GM12874 (cell line): ENCODE measurements at regions not wholly inside any gene's neighbourhood (a gene's known extent, or its start where the extent isn't known, plus 50 kb on each side); places are given as distances from the start of the nearest gene placed in this dataset.

ENCODE experiments used
- CTCF ChIP-seq: IDR thresholded peaks from 2 replicates; pipeline ENCODE4 v1.5.1; 2011; ENCODE audit warnings: low read depth, mild to moderate bottlenecking, control low read depth, low read length, moderate library complexity; ENCODE audit not compliant: insufficient read depth

DNA sequence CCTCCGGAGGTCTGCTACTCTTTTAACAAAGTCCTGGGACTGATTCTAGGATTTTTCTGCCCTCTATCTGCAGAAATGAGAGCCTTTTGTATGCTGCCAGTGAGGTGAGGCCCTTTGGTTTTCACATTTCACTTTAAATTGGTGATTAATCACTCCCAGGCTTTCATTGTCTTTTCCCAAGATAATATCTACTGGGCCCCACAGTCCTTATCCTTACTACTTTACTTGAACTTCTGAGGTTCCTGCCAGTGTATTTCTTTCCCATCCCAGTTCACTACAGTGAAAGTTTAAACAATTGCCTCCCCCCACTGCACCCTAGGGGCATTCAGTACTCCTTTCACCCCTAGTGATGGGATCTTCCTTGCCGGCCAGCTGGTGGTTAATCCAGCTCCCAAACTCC lies 127.4 kb upstream of the INHBA start:
- no peak for TF ChIP-seq CTCF

DNA sequence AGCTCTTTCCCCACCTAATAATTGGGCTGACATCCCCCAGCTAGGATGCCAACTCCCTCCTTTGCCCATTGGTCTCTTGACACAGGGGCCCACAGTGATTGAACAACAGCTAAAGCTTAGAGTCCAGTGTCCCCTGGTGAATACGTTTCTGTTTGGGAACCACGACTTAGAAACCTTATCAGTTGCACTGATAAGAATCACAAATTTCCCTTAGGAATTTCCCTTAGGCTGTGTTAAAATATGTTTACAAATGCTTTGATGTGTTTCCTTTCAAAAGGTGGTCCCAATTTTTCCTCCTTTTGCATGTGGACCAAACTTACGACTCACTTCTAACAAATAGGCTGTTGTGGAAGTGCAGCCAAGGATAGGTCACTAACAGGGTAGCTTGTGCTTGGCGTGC lies 126.0 kb upstream of the INHBA start:
- no peak for TF ChIP-seq CTCF

DNA sequence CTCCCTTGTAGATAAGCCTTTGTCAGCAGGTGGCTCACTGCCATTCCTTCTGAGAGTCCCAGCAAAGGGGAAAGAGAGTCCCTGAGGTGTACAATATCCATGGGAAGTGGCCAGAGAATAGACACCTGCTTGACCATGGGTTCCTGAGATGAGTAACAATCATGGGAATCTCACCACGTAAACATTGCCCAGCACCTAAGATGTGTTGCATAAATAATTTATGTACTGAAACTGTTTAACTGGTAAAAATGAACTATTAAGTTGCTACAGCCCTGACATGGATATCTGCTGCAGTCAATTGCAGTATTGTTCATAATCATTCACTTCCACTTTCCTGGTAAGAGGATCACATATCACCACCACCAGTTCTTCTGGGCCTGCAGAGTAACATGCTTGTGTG lies 123.8 kb upstream of the INHBA start:
- no peak for TF ChIP-seq CTCF

DNA sequence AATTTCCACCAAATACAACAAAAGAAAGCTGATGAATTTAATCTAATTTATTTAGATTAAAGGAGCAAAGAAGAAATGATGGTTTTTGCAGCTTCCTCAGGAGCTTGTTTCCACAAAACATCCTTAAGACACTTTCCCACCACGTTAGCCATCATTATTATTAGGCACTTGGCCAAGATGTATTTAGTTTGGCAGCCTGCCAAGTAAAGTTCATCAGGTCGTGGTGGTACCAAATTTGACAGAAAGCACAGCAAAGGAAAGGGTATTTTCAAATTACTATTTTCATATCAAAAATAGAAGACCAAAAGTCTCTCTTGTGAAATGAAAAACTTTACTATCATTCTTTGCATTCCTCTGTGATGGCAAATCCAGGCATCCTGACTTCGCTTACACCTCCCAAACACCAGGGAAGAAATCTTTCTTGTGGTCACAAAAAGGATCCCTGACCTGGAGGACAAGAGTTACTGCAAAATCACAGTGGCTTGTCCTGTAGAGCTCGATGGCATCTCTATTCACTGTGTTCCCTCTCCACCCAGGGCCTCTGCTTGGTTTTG lies 123.1 kb upstream of the INHBA start:
- no peak for TF ChIP-seq CTCF

DNA sequence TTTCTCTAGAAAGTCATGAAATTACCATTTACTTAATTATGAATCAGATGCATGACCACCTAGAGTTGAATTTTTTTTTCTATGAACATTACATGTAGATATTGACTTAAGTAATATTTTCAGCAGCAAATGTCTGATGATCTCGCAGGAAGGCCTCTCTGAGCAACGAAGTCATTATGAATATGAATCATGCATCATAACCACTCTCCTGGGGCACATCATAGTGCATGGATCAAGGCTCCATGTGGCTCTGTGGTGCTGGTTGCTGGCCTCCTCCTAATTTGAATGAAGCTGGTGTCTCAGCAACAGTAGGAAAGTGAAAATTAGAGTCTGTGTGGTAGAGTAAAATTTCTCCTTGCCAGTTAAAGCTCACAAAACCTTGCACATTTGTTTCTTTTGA lies 121.4 kb upstream of the INHBA start:
- TF ChIP-seq CTCF, result no peak

- no peak for TF ChIP-seq CTCF
Measured at GRCh38 chr7:41822259-41822817, 119.4 kb upstream of the INHBA start.

DNA sequence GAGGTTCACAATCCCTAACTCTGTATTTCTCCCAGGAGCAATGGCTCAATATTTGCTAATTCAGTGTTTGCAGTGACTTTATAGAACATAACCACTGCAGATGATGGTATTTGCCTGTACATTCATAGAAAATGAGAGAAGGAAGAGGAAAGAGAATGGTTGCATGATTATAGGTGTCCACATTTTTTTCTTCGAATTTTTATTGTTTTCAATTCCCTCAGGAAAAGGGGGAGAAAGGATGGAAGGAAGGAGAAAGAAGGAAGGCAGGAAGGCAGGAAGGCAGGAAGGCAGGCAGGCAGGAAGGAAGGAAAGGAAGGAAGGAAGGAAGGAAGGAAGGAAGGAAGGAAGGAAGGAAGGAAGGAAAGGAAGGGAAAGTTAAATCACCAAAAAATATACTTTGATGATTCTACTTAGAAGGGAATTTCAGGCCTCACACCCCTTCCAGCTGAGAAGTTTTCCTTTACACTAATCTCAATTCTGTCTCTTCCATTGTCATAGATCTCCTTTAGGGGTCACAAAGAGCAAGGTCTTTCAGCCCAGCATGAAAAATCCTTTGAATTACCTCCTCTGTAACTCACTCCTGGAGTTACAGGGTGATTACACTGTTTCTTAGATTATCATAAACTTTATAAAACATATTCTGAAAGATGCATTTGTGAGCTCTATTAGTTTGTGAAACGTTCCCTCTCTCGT lies 118.8 kb upstream of the INHBA start:
- TF ChIP-seq CTCF, result no peak
